Stomach (tissue), 8 donors: ENCODE measurements at regions not wholly inside any gene's neighbourhood (a gene's known extent, or its start where the extent isn't known, plus 50 kb on each side); places are given as distances from the start of the nearest gene placed in this dataset.

Experiments used
- DNase-seq, 2 donors: peaks; one replicate each; pipeline versions ENCODE4 v3.0.0 to v3.0.0-alpha.2; 2013 to 2019
- H3K27ac ChIP-seq, 5 donors: fragments of 200-600 bp in 4 of 5; sonication (generic) in 4 of 5; one replicate each; pipeline ENCODE4 v1.5.1; 2013 to 2019; ENCODE audit warnings: mild to moderate bottlenecking in 1 of 5, moderate library complexity in 1 of 5
- H3K27me3 ChIP-seq, 3 donors: fragments of 200-600 bp; sonication (generic); one replicate each; pipeline ENCODE4 v1.5.1; 2017 to 2019; ENCODE audit warnings: mixed run types in 1 of 3
- H3K36me3 ChIP-seq, 4 donors: fragments of 200-600 bp; sonication (generic); 1 replicate in 3 of 4; 2 replicates in 1 of 4; pipeline ENCODE4 v1.5.1; 2016 to 2019
- H3K4me1 ChIP-seq, 4 donors: fragments of 200-600 bp; sonication (generic); one replicate each; pipeline ENCODE4 v1.5.1; 2016 to 2019
- H3K4me3 ChIP-seq, 4 donors: fragments of 200-600 bp; sonication (generic) in 3 of 4; one replicate each; pipeline ENCODE4 v1.5.1; 2016 to 2019; ENCODE audit warnings: mild to moderate bottlenecking in 1 of 4
- H3K9me3 ChIP-seq, 4 donors: fragments of 200-600 bp; sonication (generic); one replicate each; pipeline ENCODE4 v1.5.1; 2016 to 2019
- EP300 ChIP-seq: sonication (generic); formaldehyde crosslinking; IDR thresholded peaks from one replicate; pipeline ENCODE4 v1.6.1; 2017; ENCODE audit warnings: antibody characterized with exemption
- POLR2A ChIP-seq, 4 donors: fragments of 450-650 bp; IDR thresholded peaks; one replicate each; pipeline ENCODE4 v1.6.1; 2016; ENCODE audit warnings: antibody characterized with exemption in 4 of 4, control low read depth in 2 of 4, mild to moderate bottlenecking in 1 of 4, moderate library complexity in 1 of 4
- POLR2AphosphoS5 ChIP-seq, 3 donors: sonication (generic); formaldehyde crosslinking; IDR thresholded peaks; one replicate each; pipeline ENCODE4 v1.6.1; 2016; ENCODE audit warnings: antibody characterized with exemption in 3 of 3
- WGBS, 5 donors: extraction: QIAGEN DNeasy Blood & Tissue Kit in 3 of 5; methylation state at CpG; one replicate each; pipeline versions ENCODE4 v1.1.5 to v1.1.7; 2013 to 2018; 5-methylcytosine and 5-hydroxymethylcytosine counted together
- intact Hi-C: fragments of 100-400 bp; cut with DNase I; formaldehyde crosslinking; loops from one replicate; pipeline ENCODE4 v1.15.1; 2023; ENCODE audit warnings: low total_unique reads
- TF ChIP-seq, protein P1 (sequence below), 7 experiments: fragments of 450-650 bp in 4 of 7; fragments of 200-600 bp in 3 of 7; sonication (generic) in 3 of 7; IDR thresholded peaks; one replicate each; pipeline ENCODE4 v1.5.1; 2016 to 2019; ENCODE audit warnings: antibody characterized with exemption in 7 of 7, control low read depth in 2 of 7, mild to moderate bottlenecking in 1 of 7
- donor health status: healthy with polysubstance abuse.
- donor health status: Bipolar disorder and iron deficiency.
- donor health status: healthy.

DNA sequence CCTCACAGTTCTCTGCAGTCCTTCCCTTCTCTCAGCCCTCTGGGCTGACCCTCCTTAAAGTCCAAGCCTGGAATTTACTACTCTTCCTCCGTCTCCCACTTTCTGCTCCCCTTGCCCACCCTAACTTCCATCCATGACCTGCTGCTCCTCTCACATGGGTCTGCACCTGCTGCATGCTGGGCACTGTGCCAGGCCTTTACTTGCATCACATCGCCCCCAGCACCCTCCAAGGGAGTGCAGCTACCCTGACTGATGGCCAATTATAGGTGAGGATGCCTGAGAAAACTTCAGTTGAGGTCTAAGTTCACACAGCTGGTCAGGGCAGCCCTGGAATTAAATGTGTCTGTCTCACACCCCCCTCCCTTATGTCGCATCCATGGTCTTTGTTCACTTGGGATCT is 53.6 kb upstream of the ZPBP start:
- no peak for DNase-seq
- Histone ChIP-seq H3K27me3 (peaks cover 0 to 3% (median 0%) of the 10 kb centered on the region in 3 donors), H3K4me1 (peaks cover 0 to 6% (median 2%) of the 10 kb centered on the region in 4 donors), H3K36me3 (no peaks in the 10 kb centered on the region), H3K9me3 (no peaks in the 10 kb centered on the region), H3K27ac (no peak overlapping the region), H3K4me3 (no peak overlapping the region)
- intact Hi-C loops, result no loop called here
- no peak for TF ChIP-seq POLR2AphosphoS5 (IDR thresholded peaks at IDR 0.05)
- no peak for TF ChIP-seq EP300
- TF ChIP-seq POLR2A (IDR thresholded peaks at IDR 0.05), result no peak
- TF ChIP-seq, protein P1, sequence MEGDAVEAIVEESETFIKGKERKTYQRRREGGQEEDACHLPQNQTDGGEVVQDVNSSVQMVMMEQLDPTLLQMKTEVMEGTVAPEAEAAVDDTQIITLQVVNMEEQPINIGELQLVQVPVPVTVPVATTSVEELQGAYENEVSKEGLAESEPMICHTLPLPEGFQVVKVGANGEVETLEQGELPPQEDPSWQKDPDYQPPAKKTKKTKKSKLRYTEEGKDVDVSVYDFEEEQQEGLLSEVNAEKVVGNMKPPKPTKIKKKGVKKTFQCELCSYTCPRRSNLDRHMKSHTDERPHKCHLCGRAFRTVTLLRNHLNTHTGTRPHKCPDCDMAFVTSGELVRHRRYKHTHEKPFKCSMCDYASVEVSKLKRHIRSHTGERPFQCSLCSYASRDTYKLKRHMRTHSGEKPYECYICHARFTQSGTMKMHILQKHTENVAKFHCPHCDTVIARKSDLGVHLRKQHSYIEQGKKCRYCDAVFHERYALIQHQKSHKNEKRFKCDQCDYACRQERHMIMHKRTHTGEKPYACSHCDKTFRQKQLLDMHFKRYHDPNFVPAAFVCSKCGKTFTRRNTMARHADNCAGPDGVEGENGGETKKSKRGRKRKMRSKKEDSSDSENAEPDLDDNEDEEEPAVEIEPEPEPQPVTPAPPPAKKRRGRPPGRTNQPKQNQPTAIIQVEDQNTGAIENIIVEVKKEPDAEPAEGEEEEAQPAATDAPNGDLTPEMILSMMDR (IDR thresholded peaks at IDR 0.05), result no peak
- WGBS, 5 donors, result 57 to 67% (median 62%) methylated on average over 3 of the region's 3 CpGs

- TF ChIP-seq, protein P1 (IDR thresholded peaks at IDR 0.05), result no peak
- TF ChIP-seq EP300 (no peak), POLR2AphosphoS5 (IDR thresholded peaks at IDR 0.05) (no peak), POLR2A (IDR thresholded peaks at IDR 0.05) (no peak)
- intact Hi-C loops, result no loop called here
- Histone ChIP-seq H3K4me3 (no peak overlapping the region), H3K27ac (no peak overlapping the region), H3K27me3 (peaks cover 0 to 4% (median 0%) of the 10 kb centered on the region in 3 donors), H3K4me1 (peaks cover 0 to 6% (median 2%) of the 10 kb centered on the region in 4 donors), H3K9me3 (no peaks in the 10 kb centered on the region), H3K36me3 (no peaks in the 10 kb centered on the region)
- 27 to 49% (median 40%) methylated on average over 2 of the region's 2 CpGs for WGBS, 5 donors
- no peak for DNase-seq
These were observed 52.8 kb upstream of the ZPBP start for GRCh38 chr7:50145801-50146338.

- WGBS, 5 donors, result 67 to 91% (median 78%) methylated on average over 2 of the region's 2 CpGs
- Histone ChIP-seq H3K4me3 (no peak overlapping the region), H3K27ac (no peak overlapping the region), H3K9me3 (no peaks in the 10 kb centered on the region), H3K4me1 (peaks cover 0 to 6% (median 2%) of the 10 kb centered on the region in 4 donors), H3K36me3 (no peaks in the 10 kb centered on the region), H3K27me3 (peaks cover 0 to 10% (median 0%) of the 10 kb centered on the region in 3 donors)
- intact Hi-C loops, result no loop called here
- no peak for DNase-seq
- TF ChIP-seq POLR2AphosphoS5 (IDR thresholded peaks at IDR 0.05), result no peak
These were observed 52.2 kb upstream of the ZPBP start for GRCh38 chr7:50145226-50145625.
